HG03025 (cell line): ENCODE measurements at regions not wholly inside any gene's neighbourhood (a gene's known extent, or its start where the extent isn't known, plus 50 kb on each side); places are given as distances from the start of the nearest gene placed in this dataset.
"Not testable (repeated sequence)": the region's sequence is repeated elsewhere in the genome, so short reads cannot be mapped to it uniquely, and the experiment has no call there.

Experiments
- ATAC-seq: cut with Tn5 transposase; IDR thresholded peaks from one replicate; pipeline ENCODE4 v1.9.1; 2021; ENCODE audit warnings: mild to moderate bottlenecking, moderate library complexity; ENCODE audit not compliant: unreplicated experiment, low FRiP score

DNA sequence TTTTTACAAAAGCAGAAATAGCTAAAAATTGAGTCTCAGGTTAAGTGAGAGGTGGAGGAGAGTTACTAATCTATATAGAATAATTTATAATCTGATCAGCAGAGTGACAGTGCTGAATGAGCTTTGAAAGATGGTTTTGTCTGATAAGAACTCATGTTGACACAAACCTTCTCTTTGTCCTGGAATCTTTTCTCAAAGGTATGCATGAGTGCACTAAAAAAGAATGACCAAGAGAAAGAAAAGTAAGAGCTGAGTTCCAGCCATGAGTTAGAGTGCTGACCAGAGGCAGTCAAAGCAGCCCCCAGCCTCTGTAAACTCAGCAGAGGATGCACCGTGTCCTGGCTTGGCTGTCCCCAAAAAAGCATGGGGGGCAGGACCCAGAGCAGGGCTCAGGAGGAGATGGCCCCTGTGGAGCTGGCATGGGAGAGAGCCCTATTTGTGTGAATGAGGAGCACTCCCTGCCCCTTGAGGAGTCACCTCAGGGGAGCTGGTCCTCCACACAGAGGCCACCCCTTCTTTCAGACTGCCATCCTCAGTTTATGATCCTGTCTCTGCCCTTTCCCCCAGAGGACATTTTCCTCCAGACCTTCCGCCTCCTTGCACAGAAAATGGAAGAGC lies 129.8 kb downstream of the SEC23A start:
- ATAC-seq = no peak

DNA sequence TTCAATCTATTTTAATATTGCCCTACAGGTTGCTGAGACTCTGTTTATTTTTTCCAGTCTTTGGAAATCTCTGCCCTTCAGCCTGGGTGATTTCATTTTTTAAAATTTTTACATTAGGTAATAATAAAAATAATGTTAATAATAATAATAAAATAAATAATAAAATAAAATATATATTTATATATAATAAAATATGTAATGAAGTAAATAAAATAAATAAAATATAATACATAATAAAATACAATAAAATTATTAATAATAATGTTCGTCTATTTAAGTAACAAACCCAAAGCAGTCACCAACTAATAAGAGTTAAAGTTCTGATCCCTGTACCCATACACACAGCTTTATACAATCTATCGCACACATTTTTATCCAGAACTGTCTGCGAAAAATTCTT lies 130.5 kb downstream of the SEC23A start:
- no peak for ATAC-seq

DNA sequence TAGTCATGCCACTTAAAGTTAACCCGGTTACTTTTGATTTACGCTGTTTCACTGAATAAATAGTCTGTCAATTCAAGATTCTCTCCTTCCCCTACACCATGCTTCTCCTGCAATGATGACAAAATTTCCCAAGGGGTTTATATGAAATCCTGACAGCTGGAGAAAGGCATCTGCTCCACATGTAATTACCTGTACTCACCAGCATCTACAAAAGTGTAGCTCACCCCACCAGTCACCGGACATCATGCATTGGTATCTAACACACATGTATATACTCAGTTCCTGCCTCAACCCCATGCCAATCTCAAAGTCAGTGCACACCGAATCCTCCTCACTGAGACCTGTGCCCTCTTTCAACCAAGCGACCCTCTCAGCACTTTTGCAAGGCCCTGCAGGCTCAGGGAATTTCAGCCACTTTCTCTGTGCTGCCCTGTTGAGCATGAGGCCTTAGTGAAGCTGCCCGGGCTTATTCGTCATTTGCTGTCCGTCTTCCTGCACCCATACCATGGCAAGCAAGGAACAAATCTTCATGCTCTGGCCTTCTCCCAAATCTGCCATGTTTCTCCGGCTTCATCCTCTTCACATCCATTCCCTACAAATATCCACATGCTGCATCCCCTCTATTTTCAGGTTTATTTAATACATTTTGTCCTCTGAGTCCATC lies 131.6 kb downstream of the SEC23A start:
- no peak for ATAC-seq

DNA sequence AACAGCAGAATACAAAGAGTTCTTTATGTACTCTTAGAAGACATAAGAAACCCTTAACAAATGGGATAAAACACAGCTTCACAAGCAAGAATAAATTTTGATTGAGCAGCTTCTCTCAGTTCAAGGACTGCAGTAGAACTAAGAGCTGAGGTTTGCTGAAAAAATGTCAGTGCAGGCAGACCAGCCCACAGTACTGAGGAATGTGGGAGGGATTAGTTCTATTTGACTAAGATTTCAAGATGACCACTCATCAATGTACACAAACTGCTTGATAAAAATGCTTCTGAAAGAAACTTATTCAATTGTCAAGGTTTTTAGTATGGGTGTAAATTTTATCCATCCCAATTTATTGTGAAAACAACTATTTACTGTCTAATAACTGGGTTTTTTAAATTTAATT lies 138.4 kb downstream of the SEC23A start:
- no peak for ATAC-seq

DNA sequence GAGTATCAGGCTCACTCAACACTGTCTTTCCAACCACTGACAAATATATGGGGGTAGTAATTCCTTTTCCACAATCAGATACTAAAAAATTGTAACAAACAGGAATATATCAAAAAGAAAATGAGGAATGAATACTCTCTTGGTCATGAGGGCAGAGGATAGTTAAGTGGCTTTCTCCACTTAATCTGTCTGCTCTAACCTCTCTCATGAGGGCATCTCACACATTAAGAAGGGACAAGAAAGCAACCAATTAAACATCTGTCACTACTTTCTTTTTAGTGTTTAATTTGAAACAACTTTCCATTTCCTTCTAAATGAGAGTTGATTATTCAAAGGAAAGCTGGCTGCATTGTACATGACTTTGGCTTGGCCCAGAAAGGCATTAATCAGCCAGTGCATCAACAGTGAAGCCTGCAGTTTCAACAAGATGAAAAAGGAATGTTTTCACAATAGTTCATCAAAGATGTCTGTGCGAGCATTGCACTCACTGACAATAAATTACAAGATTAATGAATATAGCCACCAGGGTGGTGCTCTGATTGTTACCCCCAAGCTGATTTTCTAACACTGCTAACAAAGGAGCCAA lies 142.0 kb downstream of the SEC23A start:
- ATAC-seq = no peak

DNA sequence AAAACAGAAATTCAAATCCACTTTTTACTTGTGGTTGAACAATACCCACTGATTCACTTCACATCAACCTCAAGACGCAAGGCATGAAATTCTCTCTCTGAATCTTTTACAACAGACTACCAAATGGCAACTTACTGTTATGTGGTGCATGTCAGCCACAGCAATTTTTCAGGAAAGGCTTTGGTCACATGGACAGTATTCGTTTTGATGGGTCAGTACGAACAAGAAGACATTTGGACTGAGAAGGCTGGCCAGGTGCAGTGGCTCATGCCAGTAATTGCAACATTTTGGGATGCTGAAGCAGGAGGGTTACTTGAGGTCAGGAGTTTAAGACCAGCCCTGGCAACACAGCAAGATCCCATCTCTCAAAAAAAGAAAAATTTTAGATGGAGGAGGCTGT lies 144.0 kb downstream of the SEC23A start:
- no peak for ATAC-seq

DNA sequence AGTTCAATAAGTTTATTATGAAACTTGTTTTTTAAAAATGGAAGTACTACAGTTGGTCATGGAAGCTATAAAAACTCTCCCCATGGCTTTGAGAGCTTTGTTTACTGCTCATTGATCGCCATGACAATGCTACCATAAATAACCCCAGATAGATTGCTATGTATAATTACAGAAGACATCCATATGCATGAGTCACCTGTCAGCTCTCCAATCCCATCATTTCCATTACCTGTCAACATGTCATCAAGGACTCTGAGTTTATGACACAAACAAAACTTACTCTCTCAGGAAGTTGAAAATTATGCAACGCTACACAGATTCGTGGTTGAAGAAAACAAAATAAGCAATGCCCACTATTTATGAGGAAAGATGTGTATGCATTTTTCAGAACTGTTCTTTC lies 144.4 kb downstream of the SEC23A start:
- no peak for ATAC-seq

DNA sequence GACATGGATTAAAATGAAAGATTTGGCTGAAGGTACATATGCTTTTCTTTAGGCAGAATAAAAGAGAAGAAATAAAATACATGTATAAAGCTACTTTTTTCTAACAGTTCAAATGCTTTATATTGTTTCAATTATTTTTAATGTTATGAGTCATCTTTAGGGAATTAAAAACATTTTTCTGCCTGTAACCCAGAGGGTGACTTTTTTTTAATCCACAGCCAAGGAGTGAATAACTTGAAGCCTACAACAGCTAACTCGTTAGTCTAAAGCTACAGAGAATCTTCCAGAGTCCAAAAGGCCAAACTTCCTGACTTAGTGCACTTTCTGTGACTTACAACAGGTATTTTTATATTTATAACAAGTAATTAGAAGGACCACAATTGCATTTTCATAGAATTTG lies 151.6 kb downstream of the SEC23A start:
- ATAC-seq = no peak

DNA sequence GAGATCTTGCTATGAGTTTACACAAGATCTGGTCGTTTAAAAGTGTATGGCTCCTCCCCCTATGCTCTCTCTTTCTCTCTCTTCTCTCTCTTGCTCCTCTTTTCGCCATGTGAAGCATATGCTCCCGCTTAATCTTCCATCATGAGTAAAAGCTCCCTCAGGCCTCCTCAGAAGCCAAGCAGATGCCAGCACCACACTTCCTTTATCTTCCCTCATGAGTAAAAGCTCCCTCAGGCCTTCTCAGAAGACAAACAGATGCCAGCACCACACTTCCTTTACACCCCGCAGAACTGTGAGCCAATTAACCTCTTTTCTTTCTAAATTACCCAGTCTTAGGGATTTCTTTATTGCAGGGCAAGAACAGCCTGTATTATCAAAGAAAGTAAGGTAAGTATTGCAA lies 152.4 kb downstream of the SEC23A start:
- ATAC-seq = no peak

DNA sequence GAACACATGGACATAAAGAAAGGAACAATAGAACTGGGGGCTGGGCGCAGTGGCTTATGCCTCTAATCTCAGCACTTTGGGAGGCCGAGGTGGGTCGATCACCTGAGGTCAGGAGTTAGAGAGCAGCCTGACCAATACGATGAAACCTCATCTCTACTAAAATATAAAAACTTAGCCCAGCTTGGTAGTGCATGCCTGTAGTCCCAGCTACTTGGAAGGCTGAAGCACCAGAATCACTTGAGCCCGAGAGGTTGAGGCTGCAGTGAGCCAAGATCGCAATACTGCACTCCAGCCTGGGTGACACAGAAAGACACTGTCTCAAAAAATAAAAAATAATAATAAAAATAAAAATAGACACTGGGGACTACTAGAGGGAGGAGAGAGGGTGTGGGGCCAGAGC lies 154.5 kb downstream of the SEC23A start:
- ATAC-seq = no peak

DNA sequence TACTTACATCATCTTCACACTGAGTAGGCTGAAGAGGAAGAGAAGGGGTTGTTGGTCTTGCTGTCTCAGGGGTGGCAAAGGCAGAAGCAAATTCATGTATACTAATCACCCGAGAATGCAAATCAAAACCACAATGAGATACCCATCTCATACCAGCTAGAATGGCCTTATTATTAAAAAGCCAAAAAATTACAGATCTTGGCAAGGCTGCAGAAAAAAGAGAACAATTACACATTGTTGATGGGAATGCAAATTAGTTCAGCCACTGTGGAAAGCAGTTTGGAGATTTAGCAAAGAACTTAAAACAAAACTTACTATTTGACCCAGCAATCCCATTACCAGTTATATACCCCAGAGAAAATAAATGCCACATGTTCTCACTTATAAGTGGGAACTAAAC lies 154.9 kb downstream of the SEC23A start:
- ATAC-seq = no peak

DNA sequence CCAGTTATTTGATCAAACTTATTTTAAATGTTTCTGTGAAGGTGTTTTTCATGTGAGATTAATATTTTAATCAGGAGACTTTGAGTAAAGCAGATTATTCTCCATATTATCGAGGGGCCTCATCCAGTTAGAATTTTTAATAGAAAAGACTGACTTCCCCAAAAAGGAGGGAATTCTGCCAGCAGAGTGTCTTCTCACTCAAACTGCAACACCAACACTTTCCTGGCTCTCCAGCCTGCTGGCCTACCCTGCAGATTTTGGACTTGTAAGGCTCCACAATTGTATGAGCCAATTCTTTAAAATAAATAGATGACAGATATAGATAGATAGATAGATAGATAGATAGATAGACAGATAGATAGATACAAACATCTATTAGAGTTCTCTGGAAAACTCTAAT lies 155.7 kb downstream of the SEC23A start:
- no peak for ATAC-seq

DNA sequence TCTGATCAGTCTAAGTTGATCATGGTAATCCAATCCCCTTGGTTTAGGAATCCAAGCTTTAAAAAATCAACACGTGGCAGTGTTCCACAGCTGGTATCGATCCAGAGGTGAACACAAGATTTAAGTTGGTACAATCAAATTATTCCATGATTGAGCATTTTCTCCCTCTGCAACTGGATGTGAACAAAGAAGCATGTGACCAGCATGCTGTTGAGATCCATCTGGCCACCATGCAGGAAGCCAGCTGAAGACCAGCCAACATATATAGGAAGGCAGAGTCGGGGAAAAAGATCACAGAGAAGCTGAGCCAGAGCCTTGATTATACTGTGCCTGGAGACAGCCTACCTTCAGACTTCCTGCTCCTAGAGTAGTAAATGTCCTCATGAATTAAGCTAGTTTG lies 158.3 kb downstream of the SEC23A start:
- no peak for ATAC-seq

DNA sequence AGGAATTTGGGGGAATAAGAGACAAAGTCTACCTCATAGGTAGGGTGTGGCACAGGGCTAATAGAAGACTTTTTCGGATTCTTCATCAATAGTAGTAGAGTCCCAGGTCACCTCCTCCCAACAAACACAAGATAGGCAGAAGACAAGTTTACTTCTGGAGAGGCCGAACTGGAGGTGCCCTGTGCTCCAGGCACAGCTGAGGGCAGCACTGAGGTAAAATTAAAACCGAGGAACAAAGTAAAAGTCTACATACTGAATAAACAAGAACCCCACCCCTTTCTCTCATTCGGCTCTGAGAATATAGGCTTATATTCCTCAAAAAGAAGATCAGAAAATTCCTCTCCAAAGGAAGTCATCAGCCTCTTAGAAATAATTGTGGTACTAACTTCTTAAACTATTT lies 161.5 kb downstream of the SEC23A start:
- no peak for ATAC-seq

DNA sequence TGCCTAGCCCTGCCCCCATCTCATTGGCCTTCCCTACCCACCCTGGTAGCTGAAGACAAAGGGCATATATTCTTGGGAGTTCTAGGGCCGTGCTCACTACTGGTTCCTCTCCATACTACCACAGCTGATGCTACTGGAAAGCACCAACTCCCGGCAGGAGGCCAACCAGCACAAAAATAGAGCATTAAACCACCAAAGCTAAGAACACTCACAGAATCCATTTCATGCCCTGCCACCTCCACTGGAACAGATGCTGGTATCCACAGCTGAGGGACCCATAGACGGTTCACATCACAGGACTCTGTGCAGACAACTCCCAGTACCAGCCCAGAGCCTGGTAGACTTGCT lies 170.4 kb downstream of the SEC23A start:
- ATAC-seq = not testable (repeated sequence)

DNA sequence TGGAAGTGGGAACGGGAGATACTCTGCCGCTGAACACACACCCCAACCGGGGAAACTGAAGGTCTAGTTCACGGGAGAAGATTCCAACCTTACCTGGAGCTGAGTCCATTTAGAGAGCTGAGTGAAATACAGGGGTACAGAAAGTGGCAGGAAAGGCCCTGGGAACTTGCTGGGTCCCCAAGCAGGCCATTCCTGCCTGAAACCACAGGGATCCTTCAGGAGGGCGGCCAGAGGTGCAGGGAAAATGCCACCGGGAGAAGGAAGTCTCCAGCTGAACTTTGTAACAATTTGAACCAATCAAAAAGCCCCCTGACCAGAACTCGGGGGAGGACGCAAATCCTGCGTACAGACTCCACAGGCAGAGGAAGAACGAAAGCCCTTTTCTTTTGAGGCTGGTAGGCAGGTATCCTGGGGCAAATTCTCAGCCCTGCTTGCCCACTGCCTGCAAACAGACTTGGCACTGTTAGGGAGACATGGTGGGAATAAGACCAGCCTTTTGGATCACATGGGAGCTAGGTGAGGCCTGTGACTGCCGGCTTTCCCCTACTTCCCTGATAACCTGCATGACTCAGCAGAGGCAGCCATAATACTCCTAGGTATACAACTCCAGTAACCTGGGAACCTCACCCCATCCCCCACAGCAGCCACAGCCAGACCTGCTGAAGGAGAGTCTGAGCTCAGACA lies 170.9 kb downstream of the SEC23A start:
- no peak for ATAC-seq

DNA sequence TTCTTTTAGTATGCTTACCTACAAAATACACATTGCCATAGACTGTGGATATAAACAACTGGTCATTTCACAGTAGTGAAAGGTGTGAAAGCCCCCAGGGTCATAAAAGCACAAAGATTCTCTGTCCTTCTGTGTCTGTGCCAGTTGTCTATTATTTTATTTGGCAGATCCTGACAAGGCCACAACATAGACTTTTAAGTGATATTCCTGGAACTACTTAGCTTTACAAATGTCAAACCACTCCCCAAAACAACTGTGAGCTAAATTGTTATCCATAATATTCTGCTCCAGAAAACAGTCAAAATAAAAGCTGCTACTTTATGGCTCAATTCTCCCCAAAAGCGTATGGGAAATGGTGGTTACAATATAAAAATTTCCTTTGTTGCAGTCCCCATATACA lies 172.1 kb downstream of the SEC23A start:
- no peak for ATAC-seq

DNA sequence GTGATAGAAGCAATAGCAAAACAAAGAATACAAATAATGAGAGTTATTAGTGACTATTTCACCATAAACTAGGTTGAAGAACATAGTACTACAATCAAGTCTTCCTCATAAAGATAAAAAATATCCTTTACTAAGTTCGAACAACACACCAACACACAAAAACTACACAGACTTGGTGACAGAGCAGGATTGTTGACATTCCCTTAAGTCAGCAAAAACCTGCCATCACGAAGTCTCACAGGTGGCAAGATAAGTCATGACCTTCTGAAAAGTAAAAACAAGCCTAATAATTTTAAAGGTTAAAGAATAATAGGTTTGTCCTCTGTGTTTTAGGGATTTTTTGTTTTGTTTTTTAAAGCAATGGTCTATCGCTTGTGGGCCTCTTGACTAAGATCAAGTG lies 173.0 kb downstream of the SEC23A start:
- ATAC-seq = no peak

DNA sequence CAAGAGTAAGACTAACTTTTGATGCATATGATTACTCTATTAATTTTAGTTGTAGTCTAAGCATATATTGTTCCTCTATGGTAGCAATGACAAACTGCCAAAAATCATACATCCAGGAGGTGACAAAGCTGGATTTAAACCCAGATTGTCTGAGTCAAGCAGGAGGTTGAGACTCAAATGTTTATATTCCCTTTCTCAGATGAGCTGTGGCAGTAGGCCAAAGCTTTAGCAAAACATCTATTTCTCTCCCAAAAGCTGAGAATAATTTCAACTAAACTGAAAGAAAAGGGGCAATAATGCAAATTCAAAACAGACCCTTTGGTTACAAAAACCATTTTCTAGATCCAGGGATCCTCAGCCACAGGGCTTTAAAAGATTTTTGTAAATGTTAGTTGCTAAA lies 173.6 kb downstream of the SEC23A start:
- ATAC-seq = no peak

DNA sequence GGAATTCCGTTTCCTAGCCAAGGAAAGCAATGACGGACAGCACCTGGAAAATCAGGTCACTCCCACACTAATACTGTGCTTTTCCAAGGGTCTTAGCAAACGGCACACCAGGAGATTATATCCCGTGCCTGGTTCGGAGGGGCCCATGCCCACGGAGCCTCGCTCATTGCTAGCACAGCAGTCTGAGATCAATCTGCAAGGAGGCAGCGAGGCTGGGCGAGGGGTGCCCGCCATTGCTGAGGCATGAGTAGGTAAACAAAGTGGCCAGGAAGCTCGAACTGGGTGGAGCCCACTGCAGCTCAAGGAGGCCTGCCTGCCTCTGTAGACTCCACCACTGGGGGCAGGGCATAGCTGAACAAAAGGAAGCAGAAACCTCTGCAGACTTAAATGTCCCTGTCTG lies 181.1 kb downstream of the SEC23A start:
- not testable (repeated sequence) for ATAC-seq

DNA sequence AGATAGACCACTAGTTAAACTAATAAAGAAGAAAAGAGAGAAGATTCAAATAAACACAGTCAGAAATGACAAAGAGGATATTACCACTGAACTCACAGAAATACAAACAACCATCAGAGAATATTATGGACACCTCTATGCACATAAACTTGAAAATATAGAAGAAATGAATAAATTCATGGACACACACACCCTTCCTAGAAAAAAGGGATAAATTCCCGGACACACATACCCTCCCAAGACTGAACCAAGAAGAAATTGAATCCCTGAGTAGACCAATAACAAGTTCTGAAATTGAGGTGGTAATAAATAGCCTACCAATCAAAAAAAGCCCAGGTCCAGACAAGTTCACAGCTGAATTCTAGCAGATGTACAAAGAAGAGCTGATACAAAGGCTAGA lies 187.9 kb downstream of the SEC23A start:
- ATAC-seq = no peak

DNA sequence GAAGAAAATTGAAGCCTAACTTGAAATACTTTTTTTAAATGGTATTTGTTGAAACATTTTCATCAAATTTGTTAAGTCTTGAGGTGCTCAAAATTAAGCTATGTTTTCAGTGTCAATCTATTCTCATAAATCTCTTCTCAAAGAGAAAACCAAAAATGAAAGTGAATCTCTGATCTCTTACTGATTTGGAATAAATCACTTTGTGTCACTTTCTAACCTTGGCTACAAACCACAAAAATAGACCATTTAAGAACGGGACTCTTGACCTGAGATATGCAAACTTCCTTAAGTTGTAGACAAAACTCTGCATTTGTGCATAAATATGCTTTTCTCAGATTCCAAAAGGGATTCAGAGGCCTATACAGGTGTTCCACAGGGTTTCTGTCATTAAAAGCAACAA lies 192.9 kb downstream of the SEC23A start:
- ATAC-seq = no peak
